K562 (cell line): ENCODE measurements at regions not wholly inside any gene's neighbourhood (a gene's known extent, or its start where the extent isn't known, plus 50 kb on each side); places are given as distances from the start of the nearest gene placed in this dataset.

Source experiments
- ATAC-seq: fragments of 200-7000 bp; cut with Tn5 transposase; 3 replicates; pipeline ENCODE4 v1.9.1; 2020; ENCODE audit warnings: moderate library complexity
- BruUV-seq: library from RNA; stranded (reverse); fragments of 400-500 nt; replicated peaks from 2 replicates; lab custom pipeline; 2021; lab: Mats Ljungman, UMichigan
- CTCF ChIA-PET: fragments of 300-600 bp; formaldehyde crosslinking; extraction: SDS; loops from one replicate; lab custom pipeline; 2021; ENCODE audit warnings: low intra/inter-chr PET ratio; lab: Yijun Ruan, JAX
- POLR2A ChIA-PET: fragments of 300-600, 350-650 bp; sonication (Branson Sonifier 250); formaldehyde crosslinking; extraction: SDS; loops from one replicate; lab custom pipeline; 2021; ENCODE audit warnings: antibody characterized with exemption, inconsistent platforms; lab: Yijun Ruan, JAX
- DNase-seq, 4 experiments: peaks; one replicate each; pipeline versions ENCODE4 v3.0.0 to v3.0.0-alpha.2; 2011 to 2018; ENCODE audit warnings: low spot score in 3 of 4, mixed read lengths in 3 of 4; ENCODE audit errors: extremely low read depth in 1 of 4
- FAIRE-seq: peaks from 2 replicates; lab custom pipeline; 2011; peaks lifted over from hg19 to GRCh38; lab: Jason Lieb, UNC
- H2AFZ ChIP-seq: 2 replicates; pipeline ENCODE4 v1.6.0; 2011; ENCODE audit warnings: low read depth, low read length, control low read depth, inconsistent platforms
- H3K27ac ChIP-seq: fragments of 200-600 bp; 3 replicates; pipeline ENCODE4 v1.8.0; 2011; ENCODE audit warnings: low read depth, mild to moderate bottlenecking, control low read depth, inconsistent platforms, low read length, moderate library complexity, mixed read lengths; ENCODE audit errors: extremely low read depth
- H3K27me3 ChIP-seq, 2 experiments: fragments of 300-600 bp in 1 of 2; 2 replicates in 1 of 2; 3 replicates in 1 of 2; pipeline versions ENCODE4 v1.6.0 to v1.8.0; 2011; ENCODE audit warnings: inconsistent platforms in 2 of 2, low read length in 2 of 2, mild to moderate bottlenecking in 1 of 2, mixed read lengths in 1 of 2, moderate library complexity in 1 of 2; ENCODE audit not compliant: control insufficient read depth in 2 of 2, insufficient read depth in 2 of 2
- H3K36me3 ChIP-seq: fragments of 300-600 bp; 3 replicates; pipeline ENCODE4 v1.8.0; 2011; ENCODE audit warnings: mild to moderate bottlenecking, low read length, inconsistent platforms; ENCODE audit not compliant: control insufficient read depth, insufficient read depth
- H3K4me1 ChIP-seq, 2 experiments: fragments of 200-600 bp in 1 of 2; replicated peaks in 1 of 2; 2 replicates in 1 of 2; 3 replicates in 1 of 2; pipeline versions ENCODE4 v1.5.1 to v1.8.0; 2011; ENCODE audit warnings: inconsistent platforms in 2 of 2, low read length in 2 of 2, mild to moderate bottlenecking in 1 of 2, mixed read lengths in 1 of 2, moderate library complexity in 1 of 2; ENCODE audit not compliant: control insufficient read depth in 2 of 2, insufficient read depth in 2 of 2
- H3K4me2 ChIP-seq: 2 replicates; pipeline ENCODE4 v1.6.1; 2011; ENCODE audit warnings: low read length, control low read depth, inconsistent platforms, mixed read lengths; ENCODE audit not compliant: insufficient read depth
- H3K4me3 ChIP-seq: fragments of 200-600 bp; sonication (generic), shearing (Covaris generic); 2 replicates; pipeline ENCODE4 v1.5.1; 2016; ENCODE audit warnings: control low read depth, inconsistent platforms
- H3K79me2 ChIP-seq: fragments of 200-600 bp; 3 replicates; pipeline ENCODE4 v1.8.0; 2011; ENCODE audit warnings: low read length, inconsistent platforms; ENCODE audit not compliant: control insufficient read depth, insufficient read depth
- H3K9ac ChIP-seq, 2 experiments: 2 replicates each; pipeline versions ENCODE4 v1.6.0 to v1.6.1; 2011; ENCODE audit warnings: low read depth in 2 of 2, low read length in 2 of 2, control low read depth in 1 of 2, inconsistent platforms in 1 of 2, mild to moderate bottlenecking in 1 of 2, mixed read lengths in 1 of 2; ENCODE audit not compliant: insufficient read depth in 1 of 2
- H3K9me1 ChIP-seq: one replicate; pipeline ENCODE4 v1.6.0; 2011; ENCODE audit warnings: inconsistent platforms, mild to moderate bottlenecking, low read length, moderate library complexity; ENCODE audit not compliant: control insufficient read depth, insufficient read depth
- H3K9me3 ChIP-seq: replicated peaks from 2 replicates; pipeline ENCODE4 v1.5.1; 2011; ENCODE audit warnings: low read depth, low read length, inconsistent platforms; ENCODE audit not compliant: control insufficient read depth, insufficient read depth
- H4K20me1 ChIP-seq: replicated peaks from 2 replicates; pipeline ENCODE4 v1.6.1; 2011; ENCODE audit warnings: low read length, inconsistent platforms, mixed read lengths; ENCODE audit not compliant: control insufficient read depth, insufficient read depth
- FOXO4 ChIP-seq: fragments of 450-650 bp; formaldehyde crosslinking; IDR thresholded peaks from 2 replicates; pipeline ENCODE4 v1.4.0; 2020; ENCODE audit warnings: mild to moderate bottlenecking, moderate library complexity
- MEIS2 ChIP-seq: fragments of 450-650 bp; IDR thresholded peaks from 2 replicates; pipeline ENCODE4 v1.6.1; 2014; ENCODE audit warnings: mild to moderate bottlenecking; ENCODE audit not compliant: partially characterized antibody
- WGBS: fragments of 100-300 bp; shearing (Covaris generic); methylation state at CpG from one replicate; pipeline ENCODE4 v1.1.6; 2016; ENCODE audit warnings: low coverage, mixed read lengths; ENCODE audit not compliant: insufficient coverage; ENCODE audit errors: missing lambda C conversion rate; 5-methylcytosine and 5-hydroxymethylcytosine counted together
- in situ Hi-C: fragments of 300-500 bp; cut with MboI; formaldehyde crosslinking; loops from 4 replicates; pipeline ENCODE4 v1.15.0; 2018; ENCODE audit warnings: inconsistent platforms, mixed read lengths
- intact Hi-C: fragments of 100-400 bp; cut with micrococcal nuclease; formaldehyde crosslinking; loops from 2 replicates; pipeline ENCODE4 v1.14.2; 2022

DNA sequence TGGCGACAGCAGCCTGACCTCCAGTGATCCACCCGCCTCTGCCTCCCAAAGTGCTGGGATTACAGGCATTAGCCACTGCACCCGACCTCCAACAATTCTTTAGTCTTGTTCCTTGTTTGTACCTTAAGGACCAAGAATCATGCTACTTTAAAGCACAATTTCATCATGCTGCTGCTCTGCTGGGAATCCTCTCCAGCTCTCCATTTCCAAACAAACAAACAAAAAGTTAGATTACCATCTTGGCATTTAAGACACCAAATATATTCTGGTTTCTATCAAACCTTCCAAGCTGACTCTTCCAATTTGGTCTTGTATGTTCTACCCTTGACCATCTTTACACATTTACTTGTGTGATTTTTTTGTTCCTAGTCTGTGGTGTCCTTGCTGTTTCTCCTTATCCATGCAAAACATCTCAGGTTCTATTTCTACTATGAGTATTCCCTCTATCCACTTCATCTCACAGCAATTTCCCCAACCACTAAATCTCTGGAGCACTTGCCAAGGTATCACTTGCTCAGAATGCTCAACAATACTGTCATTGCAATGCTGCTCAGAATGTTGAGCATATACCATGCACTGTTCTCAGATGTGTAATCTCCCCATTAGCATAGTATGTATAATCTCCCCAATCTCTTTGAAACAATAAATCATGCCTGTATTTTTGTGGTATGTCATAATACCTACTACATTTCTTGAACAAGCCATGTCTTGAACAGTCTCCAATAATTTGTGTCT, 73.2 kb upstream of the GALNT5 start:
- in situ Hi-C loops, result no loop called here
- H3K27ac ChIP-seq, result no peak overlapping the region

More for the DNA sequence above, 73.2 kb upstream of the GALNT5 start:
- WGBS, result 75% methylated on average over 3 of the region's 3 CpGs
- FAIRE-seq (no peak), DNase-seq (no peak), ATAC-seq (no peak)
- POLR2A ChIA-PET, result interaction anchor here (1.7 kb wide), 1 partner anchor 10 kb away, joined by 6 read pairs; no protein-coding TSS in a partner anchor
- H3K27me3 ChIP-seq, result no peaks in the 10 kb centered on the region
- 0 out of 2 replicates have a peak overlapping the region, but pooled peaks have one; percentile 14 for H2AFZ ChIP-seq
- CTCF ChIA-PET, result no interaction called here
- H4K20me1 ChIP-seq, result no peaks in the 10 kb centered on the region
- TF ChIP-seq FOXO4 (CRISPR knock-in tag), result no peak
- peak; percentile 50 for TF ChIP-seq MEIS2
- H3K36me3 ChIP-seq, result no peaks in the 10 kb centered on the region
- no peaks in the 10 kb centered on the region for H3K79me2 ChIP-seq
- H3K4me3 ChIP-seq, result no peak overlapping the region
- no peak overlapping the region for H3K4me2 ChIP-seq
- no peak overlapping the region for H3K9ac ChIP-seq
- H3K9me3 ChIP-seq, result no peaks in the 10 kb centered on the region
- intact Hi-C loops, result no loop called here
- no TSS peak for BruUV-seq
- H3K9me1 ChIP-seq, result no peaks in the 10 kb centered on the region
- H3K4me1 ChIP-seq, result peaks cover 3 to 20% of the 10 kb centered on the region in 2 experiments; a peak in 4 of 5 replicates
